ENCODE measurements at regions not wholly inside any gene's neighbourhood (a gene's known extent, or its start where the extent isn't known, plus 50 kb on each side); places are given as distances from the start of the nearest gene placed in this dataset.

- dilution Hi-C loops (cut with MboI; ENCODE audit: extremely low pct_ligation_motif_present, low sequenced_read_pairs), result no loop called here
- Histone ChIP-seq H3K27ac (ENCODE audit: insufficient read depth, low read depth, low read length) (no peak overlapping the region), H3K9me3 (replicated peaks; ENCODE audit: control insufficient read depth, insufficient read depth, low read length) (no peaks in the 10 kb centered on the region), H3K79me2 (ENCODE audit: control insufficient read depth, insufficient read depth, low read length) (no peaks in the 10 kb centered on the region), H3K4me2 (ENCODE audit: insufficient read depth, low read length) (no peak overlapping the region), H3K27me3 (ENCODE audit: control insufficient read depth in 2 of 2, insufficient read depth in 2 of 2, low read length in 2 of 2) (no peaks in the 10 kb centered on the region), H3K36me3 (ENCODE audit: control insufficient read depth in 2 of 2, extremely low read depth in 1 of 2, insufficient read depth in 2 of 2, low read length in 2 of 2) (no peaks in the 10 kb centered on the region), H2AFZ (ENCODE audit: low read depth, low read length) (no peak overlapping the region), H3K9me1 (replicated peaks; ENCODE audit: control insufficient read depth, extremely low read depth, insufficient read depth, low read length) (no peaks in the 10 kb centered on the region), H3K4me3 (replicated peaks in 1 of 3; ENCODE audit: insufficient read depth in 1 of 3, low read depth in 1 of 3, low read length in 3 of 3) (no peak overlapping the region), H4K20me1 (replicated peaks; ENCODE audit: control insufficient read depth, extremely low read depth, insufficient read depth, low read length) (no peaks in the 10 kb centered on the region), H3K4me1 (ENCODE audit: control insufficient read depth, extremely low read depth, insufficient read depth, low read length) (peaks cover 9% of the 10 kb centered on the region), H3K9ac (replicated peaks; ENCODE audit: extremely low read depth, insufficient read depth, low read length) (no peak overlapping the region)
- FAIRE-seq, result no peak
- POLR2A ChIA-PET, result no interaction called here
- no peak for TF ChIP-seq FOS (IDR thresholded peaks at IDR 0.05; ENCODE audit: borderline replicate concordance, insufficient read depth, low read length)
- TF ChIP-seq POLR2A (IDR thresholded peaks at IDR 0.05; ENCODE audit: low read depth, low read length), result no peak
- TF ChIP-seq, protein P1, sequence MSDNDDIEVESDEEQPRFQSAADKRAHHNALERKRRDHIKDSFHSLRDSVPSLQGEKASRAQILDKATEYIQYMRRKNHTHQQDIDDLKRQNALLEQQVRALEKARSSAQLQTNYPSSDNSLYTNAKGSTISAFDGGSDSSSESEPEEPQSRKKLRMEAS (IDR thresholded peaks at IDR 0.05; ENCODE audit: insufficient read depth, insufficient read length), result no peak
- no peak for TF ChIP-seq JUN (IDR thresholded peaks at IDR 0.05; ENCODE audit: borderline replicate concordance, insufficient read depth, insufficient read length, low read depth)
- TF ChIP-seq GATA2 (IDR thresholded peaks at IDR 0.05; ENCODE audit: insufficient read depth, insufficient read length, low read depth, low read length), result no peak
- TF ChIP-seq EZH2 (IDR thresholded peaks at IDR 0.05; ENCODE audit: borderline replicate concordance, low read depth, low read length, severe bottlenecking), result no peak
- TF ChIP-seq POLR2AphosphoS5 (IDR thresholded peaks at IDR 0.05; ENCODE audit: insufficient read depth, low read depth, low read length), result no peak
- TF ChIP-seq MYC (IDR thresholded peaks at IDR 0.05; ENCODE audit: low read depth, low read length), result no peak
- TF ChIP-seq, protein P2, sequence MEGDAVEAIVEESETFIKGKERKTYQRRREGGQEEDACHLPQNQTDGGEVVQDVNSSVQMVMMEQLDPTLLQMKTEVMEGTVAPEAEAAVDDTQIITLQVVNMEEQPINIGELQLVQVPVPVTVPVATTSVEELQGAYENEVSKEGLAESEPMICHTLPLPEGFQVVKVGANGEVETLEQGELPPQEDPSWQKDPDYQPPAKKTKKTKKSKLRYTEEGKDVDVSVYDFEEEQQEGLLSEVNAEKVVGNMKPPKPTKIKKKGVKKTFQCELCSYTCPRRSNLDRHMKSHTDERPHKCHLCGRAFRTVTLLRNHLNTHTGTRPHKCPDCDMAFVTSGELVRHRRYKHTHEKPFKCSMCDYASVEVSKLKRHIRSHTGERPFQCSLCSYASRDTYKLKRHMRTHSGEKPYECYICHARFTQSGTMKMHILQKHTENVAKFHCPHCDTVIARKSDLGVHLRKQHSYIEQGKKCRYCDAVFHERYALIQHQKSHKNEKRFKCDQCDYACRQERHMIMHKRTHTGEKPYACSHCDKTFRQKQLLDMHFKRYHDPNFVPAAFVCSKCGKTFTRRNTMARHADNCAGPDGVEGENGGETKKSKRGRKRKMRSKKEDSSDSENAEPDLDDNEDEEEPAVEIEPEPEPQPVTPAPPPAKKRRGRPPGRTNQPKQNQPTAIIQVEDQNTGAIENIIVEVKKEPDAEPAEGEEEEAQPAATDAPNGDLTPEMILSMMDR (IDR thresholded peaks at IDR 0.05; ENCODE audit: extremely low read depth in 1 of 2, insufficient read depth in 1 of 2, low read depth in 1 of 2, low read length in 2 of 2), result no peak
- intact Hi-C loops (cut with micrococcal nuclease), result no loop called here
- CTCF ChIA-PET, result interaction anchor here (1.1 to 1.2 kb wide), 2 partner anchors 95 to 542 kb away, joined by 3 read pairs; no protein-coding TSS in a partner anchor
- BruUV-seq (replicated peaks), result no TSS peak
- DNase-seq (ENCODE audit: low read depth, low spot score), result no peak
Observed at GRCh38 chr7:121452389-121452788, 56.3 kb upstream of the FAM3C start.
